WTC11 (cell line): ENCODE measurements at regions not wholly inside any gene's neighbourhood (a gene's known extent, or its start where the extent isn't known, plus 50 kb on each side); places are given as distances from the start of the nearest gene placed in this dataset.

Experiments
- ATAC-seq: fragments of 200-7000 bp; cut with Tn5 transposase; 2 replicates; pipeline ENCODE4 v1.10.0; 2021; ENCODE audit warnings: mild to moderate bottlenecking, moderate library complexity
- CTCF ChIA-PET: fragments of 300-600 bp; sonication (Branson Sonifier 250); formaldehyde crosslinking; loops from one replicate; lab custom pipeline; 2021; ENCODE audit warnings: antibody characterized with exemption; lab: Charles Lee
- POLR2A ChIA-PET: fragments of 350-600 bp; sonication (Branson Sonifier 250); formaldehyde crosslinking; loops from one replicate; lab custom pipeline; 2021; ENCODE audit warnings: antibody characterized with exemption; lab: Charles Lee
- DNase-seq: peaks from one replicate; pipeline ENCODE4 v3.0.0; 2021; ENCODE audit warnings: low spot score
- H3K27ac Mint-ChIP-seq: 2 replicates; pipeline ENCODE4 v1.8.0; 2021; ENCODE audit warnings: mixed read lengths
- H3K27me3 Mint-ChIP-seq: 2 replicates; pipeline ENCODE4 v1.8.0; 2021; ENCODE audit warnings: low read depth, mild to moderate bottlenecking, moderate library complexity, mixed read lengths
- H3K36me3 Mint-ChIP-seq: 2 replicates; pipeline ENCODE4 v1.8.0; 2021; ENCODE audit warnings: mixed read lengths
- H3K4me1 Mint-ChIP-seq: 2 replicates; pipeline ENCODE4 v1.8.0; 2022; ENCODE audit warnings: mixed read lengths
- H3K4me3 Mint-ChIP-seq: 2 replicates; pipeline ENCODE4 v1.8.0; 2021; ENCODE audit warnings: mild to moderate bottlenecking, moderate library complexity, mixed read lengths
- H3K9me3 Mint-ChIP-seq: 2 replicates; pipeline ENCODE4 v1.8.0; 2021; ENCODE audit warnings: mixed read lengths
- ATF1 ChIP-seq: sonication (generic); formaldehyde crosslinking; IDR thresholded peaks from 2 replicates; pipeline ENCODE4 v1.8.1; 2023; ENCODE audit warnings: mild to moderate bottlenecking, moderate library complexity, missing genetic modification reagents
- EMX1 ChIP-seq: fragments of 250-450 bp; sonication (Bioruptor Pico); IDR thresholded peaks from 2 replicates; pipeline ENCODE4 v1.8.0; 2021; ENCODE audit warnings: mild to moderate bottlenecking
- GRHL2 ChIP-seq: fragments of 250-450 bp; sonication (Bioruptor Pico); IDR thresholded peaks from 2 replicates; pipeline ENCODE4 v1.8.0; 2022; ENCODE audit warnings: mild to moderate bottlenecking, moderate library complexity; ENCODE audit not compliant: insufficient replicate concordance, severe bottlenecking
- GTF2I ChIP-seq: fragments of 250-450 bp; sonication (Bioruptor Pico); conservative IDR thresholded peaks from 2 replicates; pipeline ENCODE4 v1.4.0; 2021; ENCODE audit warnings: mild to moderate bottlenecking
- IRF2 ChIP-seq: sonication (generic); formaldehyde crosslinking; IDR thresholded peaks from 2 replicates; pipeline ENCODE4 v1.8.0; 2022; ENCODE audit warnings: low read depth, missing genetic modification reagents, borderline replicate concordance
- MXD4 ChIP-seq: fragments of 250-450 bp; sonication (Bioruptor Pico); IDR thresholded peaks from 2 replicates; pipeline ENCODE4 v1.8.0; 2021; ENCODE audit warnings: mild to moderate bottlenecking, moderate library complexity, borderline replicate concordance
- PRRX2 ChIP-seq: fragments of 250-450 bp; sonication (Bioruptor Pico); IDR thresholded peaks from 2 replicates; pipeline ENCODE4 v1.8.0; 2021; ENCODE audit warnings: mild to moderate bottlenecking
- SOX15 ChIP-seq: fragments of 250-450 bp; sonication (Bioruptor Pico); IDR thresholded peaks from 2 replicates; pipeline ENCODE4 v1.9.0; 2021; ENCODE audit warnings: mild to moderate bottlenecking
- SP1 ChIP-seq: sonication (generic); formaldehyde crosslinking; conservative IDR thresholded peaks from 2 replicates; pipeline ENCODE4 v1.8.1; 2022; ENCODE audit warnings: missing genetic modification reagents
- TCF7 ChIP-seq: sonication (generic); formaldehyde crosslinking; IDR thresholded peaks from 2 replicates; pipeline ENCODE4 v1.8.0; 2022; ENCODE audit warnings: mild to moderate bottlenecking, low read depth, missing genetic modification reagents, moderate library complexity
- TF ChIP-seq, protein P1 (sequence below): sonication (generic); formaldehyde crosslinking; IDR thresholded peaks from 2 replicates; pipeline ENCODE4 v1.8.1; 2022; ENCODE audit warnings: low read depth, mild to moderate bottlenecking, moderate library complexity, missing genetic modification reagents, borderline replicate concordance
- TF ChIP-seq, protein P2 (sequence below): fragments of 250-450 bp; sonication (Bioruptor Pico); IDR thresholded peaks from 2 replicates; pipeline ENCODE4 v1.9.0; 2021; ENCODE audit warnings: mild to moderate bottlenecking, borderline replicate concordance
- TF ChIP-seq, protein P3 (sequence below): sonication (generic); formaldehyde crosslinking; IDR thresholded peaks from 2 replicates; pipeline ENCODE4 v1.8.0; 2023; ENCODE audit warnings: mild to moderate bottlenecking, missing genetic modification reagents
- TF ChIP-seq, protein P4 (sequence below): sonication (generic); formaldehyde crosslinking; IDR thresholded peaks from 2 replicates; pipeline ENCODE4 v1.8.0; 2022; ENCODE audit warnings: mild to moderate bottlenecking, missing genetic modification reagents
- TF ChIP-seq, protein P5 (sequence below): sonication (generic); formaldehyde crosslinking; IDR thresholded peaks from 2 replicates; pipeline ENCODE4 v1.8.0; 2023; ENCODE audit warnings: missing genetic modification reagents, mild to moderate bottlenecking, borderline replicate concordance
- TF ChIP-seq, protein P6 (sequence below): sonication (generic); formaldehyde crosslinking; conservative IDR thresholded peaks from 2 replicates; pipeline ENCODE4 v1.8.1; 2022; ENCODE audit warnings: mild to moderate bottlenecking, missing genetic modification reagents
- TF ChIP-seq, protein P7 (sequence below): sonication (generic); formaldehyde crosslinking; IDR thresholded peaks from 2 replicates; pipeline ENCODE4 v1.8.1; 2022; ENCODE audit warnings: low read depth, missing genetic modification reagents, borderline replicate concordance
- TF ChIP-seq, protein P8 (sequence below): fragments of 250-450 bp; sonication (Bioruptor Pico); IDR thresholded peaks from 2 replicates; pipeline ENCODE4 v1.8.0; 2021; ENCODE audit warnings: mild to moderate bottlenecking

DNA sequence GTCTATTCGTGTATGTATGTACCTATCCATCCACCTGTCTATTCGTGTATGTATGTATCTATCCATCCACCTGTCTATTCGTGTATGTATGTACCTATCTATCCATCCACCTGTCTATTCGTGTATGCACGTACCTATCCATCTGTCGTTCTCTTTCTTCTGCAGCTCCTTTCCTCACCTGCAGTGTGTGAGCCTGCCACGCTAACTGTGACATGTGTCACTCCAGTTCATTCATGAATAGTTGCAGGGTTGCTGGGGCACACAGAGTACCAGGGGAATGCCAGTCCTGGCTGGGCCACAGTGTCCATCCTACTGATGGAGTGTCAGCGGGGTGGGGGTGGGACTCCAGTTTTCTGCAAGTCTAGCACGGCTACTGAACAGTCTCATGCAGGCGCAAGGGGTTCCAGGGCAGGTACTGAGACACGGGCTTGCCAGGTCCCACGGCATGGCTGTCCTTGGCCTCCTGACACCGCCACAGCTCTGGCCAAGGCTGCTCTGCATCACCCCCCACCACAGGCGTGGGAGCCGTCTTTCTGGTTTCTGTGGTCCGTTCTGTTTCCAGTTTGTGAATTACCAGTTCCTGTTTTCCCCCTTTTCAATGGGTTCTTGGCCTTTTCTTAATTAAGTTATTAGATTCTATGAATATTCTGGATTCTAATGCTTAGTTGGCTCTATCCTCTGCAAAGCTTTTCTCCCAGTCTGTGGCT, 88.8 kb upstream of the CLDN5 start (continued):
- TF ChIP-seq, protein P1, sequence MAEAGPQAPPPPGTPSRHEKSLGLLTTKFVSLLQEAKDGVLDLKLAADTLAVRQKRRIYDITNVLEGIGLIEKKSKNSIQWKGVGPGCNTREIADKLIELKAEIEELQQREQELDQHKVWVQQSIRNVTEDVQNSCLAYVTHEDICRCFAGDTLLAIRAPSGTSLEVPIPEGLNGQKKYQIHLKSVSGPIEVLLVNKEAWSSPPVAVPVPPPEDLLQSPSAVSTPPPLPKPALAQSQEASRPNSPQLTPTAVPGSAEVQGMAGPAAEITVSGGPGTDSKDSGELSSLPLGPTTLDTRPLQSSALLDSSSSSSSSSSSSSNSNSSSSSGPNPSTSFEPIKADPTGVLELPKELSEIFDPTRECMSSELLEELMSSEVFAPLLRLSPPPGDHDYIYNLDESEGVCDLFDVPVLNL (CRISPR knock-in tag): no peak
- TF ChIP-seq, protein P2, sequence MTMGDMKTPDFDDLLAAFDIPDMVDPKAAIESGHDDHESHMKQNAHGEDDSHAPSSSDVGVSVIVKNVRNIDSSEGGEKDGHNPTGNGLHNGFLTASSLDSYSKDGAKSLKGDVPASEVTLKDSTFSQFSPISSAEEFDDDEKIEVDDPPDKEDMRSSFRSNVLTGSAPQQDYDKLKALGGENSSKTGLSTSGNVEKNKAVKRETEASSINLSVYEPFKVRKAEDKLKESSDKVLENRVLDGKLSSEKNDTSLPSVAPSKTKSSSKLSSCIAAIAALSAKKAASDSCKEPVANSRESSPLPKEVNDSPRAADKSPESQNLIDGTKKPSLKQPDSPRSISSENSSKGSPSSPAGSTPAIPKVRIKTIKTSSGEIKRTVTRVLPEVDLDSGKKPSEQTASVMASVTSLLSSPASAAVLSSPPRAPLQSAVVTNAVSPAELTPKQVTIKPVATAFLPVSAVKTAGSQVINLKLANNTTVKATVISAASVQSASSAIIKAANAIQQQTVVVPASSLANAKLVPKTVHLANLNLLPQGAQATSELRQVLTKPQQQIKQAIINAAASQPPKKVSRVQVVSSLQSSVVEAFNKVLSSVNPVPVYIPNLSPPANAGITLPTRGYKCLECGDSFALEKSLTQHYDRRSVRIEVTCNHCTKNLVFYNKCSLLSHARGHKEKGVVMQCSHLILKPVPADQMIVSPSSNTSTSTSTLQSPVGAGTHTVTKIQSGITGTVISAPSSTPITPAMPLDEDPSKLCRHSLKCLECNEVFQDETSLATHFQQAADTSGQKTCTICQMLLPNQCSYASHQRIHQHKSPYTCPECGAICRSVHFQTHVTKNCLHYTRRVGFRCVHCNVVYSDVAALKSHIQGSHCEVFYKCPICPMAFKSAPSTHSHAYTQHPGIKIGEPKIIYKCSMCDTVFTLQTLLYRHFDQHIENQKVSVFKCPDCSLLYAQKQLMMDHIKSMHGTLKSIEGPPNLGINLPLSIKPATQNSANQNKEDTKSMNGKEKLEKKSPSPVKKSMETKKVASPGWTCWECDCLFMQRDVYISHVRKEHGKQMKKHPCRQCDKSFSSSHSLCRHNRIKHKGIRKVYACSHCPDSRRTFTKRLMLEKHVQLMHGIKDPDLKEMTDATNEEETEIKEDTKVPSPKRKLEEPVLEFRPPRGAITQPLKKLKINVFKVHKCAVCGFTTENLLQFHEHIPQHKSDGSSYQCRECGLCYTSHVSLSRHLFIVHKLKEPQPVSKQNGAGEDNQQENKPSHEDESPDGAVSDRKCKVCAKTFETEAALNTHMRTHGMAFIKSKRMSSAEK (CRISPR knock-in tag): no peak
- TF ChIP-seq GTF2I (CRISPR knock-in tag) (no peak), EMX1 (no peak)
- TF ChIP-seq, protein P3, sequence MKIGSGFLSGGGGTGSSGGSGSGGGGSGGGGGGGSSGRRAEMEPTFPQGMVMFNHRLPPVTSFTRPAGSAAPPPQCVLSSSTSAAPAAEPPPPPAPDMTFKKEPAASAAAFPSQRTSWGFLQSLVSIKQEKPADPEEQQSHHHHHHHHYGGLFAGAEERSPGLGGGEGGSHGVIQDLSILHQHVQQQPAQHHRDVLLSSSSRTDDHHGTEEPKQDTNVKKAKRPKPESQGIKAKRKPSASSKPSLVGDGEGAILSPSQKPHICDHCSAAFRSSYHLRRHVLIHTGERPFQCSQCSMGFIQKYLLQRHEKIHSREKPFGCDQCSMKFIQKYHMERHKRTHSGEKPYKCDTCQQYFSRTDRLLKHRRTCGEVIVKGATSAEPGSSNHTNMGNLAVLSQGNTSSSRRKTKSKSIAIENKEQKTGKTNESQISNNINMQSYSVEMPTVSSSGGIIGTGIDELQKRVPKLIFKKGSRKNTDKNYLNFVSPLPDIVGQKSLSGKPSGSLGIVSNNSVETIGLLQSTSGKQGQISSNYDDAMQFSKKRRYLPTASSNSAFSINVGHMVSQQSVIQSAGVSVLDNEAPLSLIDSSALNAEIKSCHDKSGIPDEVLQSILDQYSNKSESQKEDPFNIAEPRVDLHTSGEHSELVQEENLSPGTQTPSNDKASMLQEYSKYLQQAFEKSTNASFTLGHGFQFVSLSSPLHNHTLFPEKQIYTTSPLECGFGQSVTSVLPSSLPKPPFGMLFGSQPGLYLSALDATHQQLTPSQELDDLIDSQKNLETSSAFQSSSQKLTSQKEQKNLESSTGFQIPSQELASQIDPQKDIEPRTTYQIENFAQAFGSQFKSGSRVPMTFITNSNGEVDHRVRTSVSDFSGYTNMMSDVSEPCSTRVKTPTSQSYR: no peak

DNA sequence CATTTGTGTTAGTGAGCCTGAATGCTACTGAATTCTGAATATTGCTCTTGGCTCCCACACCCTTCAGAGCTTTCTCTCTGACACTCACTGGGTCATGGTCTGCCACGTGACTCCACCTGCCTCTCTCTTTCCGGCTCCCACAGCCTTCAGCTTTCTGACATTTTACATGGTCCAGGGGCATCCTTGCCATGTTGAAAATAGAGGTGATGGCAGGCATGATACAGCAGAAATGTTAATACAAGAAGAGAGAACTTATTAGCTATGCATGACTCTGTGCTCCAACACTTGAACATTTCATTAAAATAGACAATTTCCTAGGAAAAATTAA, 90.3 kb upstream of the CLDN5 start:
- H3K36me3 Mint-ChIP-seq: no peaks in the 10 kb centered on the region
- POLR2A ChIA-PET: no interaction called here
- H3K4me1 Mint-ChIP-seq: peaks cover 52% of the 10 kb centered on the region
- TF ChIP-seq PRRX2: no peak
- TF ChIP-seq, protein P4, sequence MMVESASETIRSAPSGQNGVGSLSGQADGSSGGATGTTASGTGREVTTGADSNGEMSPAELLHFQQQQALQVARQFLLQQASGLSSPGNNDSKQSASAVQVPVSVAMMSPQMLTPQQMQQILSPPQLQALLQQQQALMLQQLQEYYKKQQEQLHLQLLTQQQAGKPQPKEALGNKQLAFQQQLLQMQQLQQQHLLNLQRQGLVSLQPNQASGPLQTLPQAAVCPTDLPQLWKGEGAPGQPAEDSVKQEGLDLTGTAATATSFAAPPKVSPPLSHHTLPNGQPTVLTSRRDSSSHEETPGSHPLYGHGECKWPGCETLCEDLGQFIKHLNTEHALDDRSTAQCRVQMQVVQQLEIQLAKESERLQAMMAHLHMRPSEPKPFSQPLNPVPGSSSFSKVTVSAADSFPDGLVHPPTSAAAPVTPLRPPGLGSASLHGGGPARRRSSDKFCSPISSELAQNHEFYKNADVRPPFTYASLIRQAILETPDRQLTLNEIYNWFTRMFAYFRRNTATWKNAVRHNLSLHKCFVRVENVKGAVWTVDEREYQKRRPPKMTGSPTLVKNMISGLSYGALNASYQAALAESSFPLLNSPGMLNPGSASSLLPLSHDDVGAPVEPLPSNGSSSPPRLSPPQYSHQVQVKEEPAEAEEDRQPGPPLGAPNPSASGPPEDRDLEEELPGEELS (CRISPR knock-in tag): no peak
- no peak for TF ChIP-seq IRF2 (CRISPR knock-in tag)
- no peak for TF ChIP-seq ATF1
- no peak for TF ChIP-seq TCF7 (CRISPR knock-in tag)
- TF ChIP-seq SOX15 (CRISPR knock-in tag): no peak
- TF ChIP-seq, protein P5, sequence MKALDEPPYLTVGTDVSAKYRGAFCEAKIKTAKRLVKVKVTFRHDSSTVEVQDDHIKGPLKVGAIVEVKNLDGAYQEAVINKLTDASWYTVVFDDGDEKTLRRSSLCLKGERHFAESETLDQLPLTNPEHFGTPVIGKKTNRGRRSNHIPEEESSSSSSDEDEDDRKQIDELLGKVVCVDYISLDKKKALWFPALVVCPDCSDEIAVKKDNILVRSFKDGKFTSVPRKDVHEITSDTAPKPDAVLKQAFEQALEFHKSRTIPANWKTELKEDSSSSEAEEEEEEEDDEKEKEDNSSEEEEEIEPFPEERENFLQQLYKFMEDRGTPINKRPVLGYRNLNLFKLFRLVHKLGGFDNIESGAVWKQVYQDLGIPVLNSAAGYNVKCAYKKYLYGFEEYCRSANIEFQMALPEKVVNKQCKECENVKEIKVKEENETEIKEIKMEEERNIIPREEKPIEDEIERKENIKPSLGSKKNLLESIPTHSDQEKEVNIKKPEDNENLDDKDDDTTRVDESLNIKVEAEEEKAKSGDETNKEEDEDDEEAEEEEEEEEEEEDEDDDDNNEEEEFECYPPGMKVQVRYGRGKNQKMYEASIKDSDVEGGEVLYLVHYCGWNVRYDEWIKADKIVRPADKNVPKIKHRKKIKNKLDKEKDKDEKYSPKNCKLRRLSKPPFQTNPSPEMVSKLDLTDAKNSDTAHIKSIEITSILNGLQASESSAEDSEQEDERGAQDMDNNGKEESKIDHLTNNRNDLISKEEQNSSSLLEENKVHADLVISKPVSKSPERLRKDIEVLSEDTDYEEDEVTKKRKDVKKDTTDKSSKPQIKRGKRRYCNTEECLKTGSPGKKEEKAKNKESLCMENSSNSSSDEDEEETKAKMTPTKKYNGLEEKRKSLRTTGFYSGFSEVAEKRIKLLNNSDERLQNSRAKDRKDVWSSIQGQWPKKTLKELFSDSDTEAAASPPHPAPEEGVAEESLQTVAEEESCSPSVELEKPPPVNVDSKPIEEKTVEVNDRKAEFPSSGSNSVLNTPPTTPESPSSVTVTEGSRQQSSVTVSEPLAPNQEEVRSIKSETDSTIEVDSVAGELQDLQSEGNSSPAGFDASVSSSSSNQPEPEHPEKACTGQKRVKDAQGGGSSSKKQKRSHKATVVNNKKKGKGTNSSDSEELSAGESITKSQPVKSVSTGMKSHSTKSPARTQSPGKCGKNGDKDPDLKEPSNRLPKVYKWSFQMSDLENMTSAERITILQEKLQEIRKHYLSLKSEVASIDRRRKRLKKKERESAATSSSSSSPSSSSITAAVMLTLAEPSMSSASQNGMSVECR: no peak
- TF ChIP-seq, protein P6, sequence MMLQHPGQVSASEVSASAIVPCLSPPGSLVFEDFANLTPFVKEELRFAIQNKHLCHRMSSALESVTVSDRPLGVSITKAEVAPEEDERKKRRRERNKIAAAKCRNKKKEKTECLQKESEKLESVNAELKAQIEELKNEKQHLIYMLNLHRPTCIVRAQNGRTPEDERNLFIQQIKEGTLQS (CRISPR knock-in tag): no peak
- no peak for TF ChIP-seq MXD4
- no peak for TF ChIP-seq SP1 (CRISPR knock-in tag)
- TF ChIP-seq, protein P7, sequence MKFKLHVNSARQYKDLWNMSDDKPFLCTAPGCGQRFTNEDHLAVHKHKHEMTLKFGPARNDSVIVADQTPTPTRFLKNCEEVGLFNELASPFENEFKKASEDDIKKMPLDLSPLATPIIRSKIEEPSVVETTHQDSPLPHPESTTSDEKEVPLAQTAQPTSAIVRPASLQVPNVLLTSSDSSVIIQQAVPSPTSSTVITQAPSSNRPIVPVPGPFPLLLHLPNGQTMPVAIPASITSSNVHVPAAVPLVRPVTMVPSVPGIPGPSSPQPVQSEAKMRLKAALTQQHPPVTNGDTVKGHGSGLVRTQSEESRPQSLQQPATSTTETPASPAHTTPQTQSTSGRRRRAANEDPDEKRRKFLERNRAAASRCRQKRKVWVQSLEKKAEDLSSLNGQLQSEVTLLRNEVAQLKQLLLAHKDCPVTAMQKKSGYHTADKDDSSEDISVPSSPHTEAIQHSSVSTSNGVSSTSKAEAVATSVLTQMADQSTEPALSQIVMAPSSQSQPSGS (CRISPR knock-in tag): no peak
- TF ChIP-seq GRHL2 (CRISPR knock-in tag): no peak
- TF ChIP-seq, protein P8, sequence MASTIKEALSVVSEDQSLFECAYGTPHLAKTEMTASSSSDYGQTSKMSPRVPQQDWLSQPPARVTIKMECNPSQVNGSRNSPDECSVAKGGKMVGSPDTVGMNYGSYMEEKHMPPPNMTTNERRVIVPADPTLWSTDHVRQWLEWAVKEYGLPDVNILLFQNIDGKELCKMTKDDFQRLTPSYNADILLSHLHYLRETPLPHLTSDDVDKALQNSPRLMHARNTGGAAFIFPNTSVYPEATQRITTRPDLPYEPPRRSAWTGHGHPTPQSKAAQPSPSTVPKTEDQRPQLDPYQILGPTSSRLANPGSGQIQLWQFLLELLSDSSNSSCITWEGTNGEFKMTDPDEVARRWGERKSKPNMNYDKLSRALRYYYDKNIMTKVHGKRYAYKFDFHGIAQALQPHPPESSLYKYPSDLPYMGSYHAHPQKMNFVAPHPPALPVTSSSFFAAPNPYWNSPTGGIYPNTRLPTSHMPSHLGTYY (CRISPR knock-in tag): no peak
- CTCF ChIA-PET: no interaction called here
- H3K27me3 Mint-ChIP-seq: no peaks in the 10 kb centered on the region; the same call in 1 of the 2 replicates
- H3K4me3 Mint-ChIP-seq: no peak overlapping the region
- H3K27ac Mint-ChIP-seq: no peak overlapping the region
- ATAC-seq (no peak), DNase-seq (no peak)
- H3K9me3 Mint-ChIP-seq: no peaks in the 10 kb centered on the region
